EL (cell line): ENCODE measurements at regions not wholly inside any gene's neighbourhood (a gene's known extent, or its start where the extent isn't known, plus 50 kb on each side); places are given as distances from the start of the nearest gene placed in this dataset.

ENCODE experiments used
- DNase-seq: peaks from one replicate; pipeline ENCODE4 v3.0.0-alpha.2; 2016

GRCh38 chr2:42888321-42889245 is 96.2 kb upstream of the HAAO start:
- DNase-seq: no peak

GRCh38 chr2:42886921-42887320 is 94.5 kb upstream of the HAAO start:
- no peak for DNase-seq

- no peak for DNase-seq
Observed at GRCh38 chr2:42882756-42883155, 90.4 kb upstream of the HAAO start.

- DNase-seq: peak; percentile 41
Observed at GRCh38 chr2:42881732-42882131, 89.3 kb upstream of the HAAO start.

GRCh38 chr2:42880738-42881690 is 88.6 kb upstream of the HAAO start:
- DNase-seq: no peak

- no peak for DNase-seq
Observed at GRCh38 chr2:42879913-42880737, 87.7 kb upstream of the HAAO start.

- DNase-seq: no peak
Observed at GRCh38 chr2:42879121-42879705, 86.8 kb upstream of the HAAO start.

- no peak for DNase-seq
Observed at GRCh38 chr2:42878581-42878980, 86.2 kb upstream of the HAAO start.

- no peak for DNase-seq
Observed at GRCh38 chr2:42877936-42878335, 85.6 kb upstream of the HAAO start.

GRCh38 chr2:42877511-42877910 is 85.1 kb upstream of the HAAO start:
- DNase-seq: no peak

- DNase-seq: no peak
Observed at GRCh38 chr2:42876326-42876751, 84.0 kb upstream of the HAAO start.

- DNase-seq: no peak
Observed at GRCh38 chr2:42875880-42876279, 83.5 kb upstream of the HAAO start.

- DNase-seq: no peak
Observed at GRCh38 chr2:42874949-42875801, 82.8 kb upstream of the HAAO start.

GRCh38 chr2:42872721-42873120 is 80.3 kb upstream of the HAAO start:
- no peak for DNase-seq

GRCh38 chr2:42871372-42871771 is 79.0 kb upstream of the HAAO start:
- DNase-seq: no peak

- DNase-seq: no peak
Observed at GRCh38 chr2:42868874-42869273, 76.5 kb upstream of the HAAO start.

GRCh38 chr2:42868096-42868495 is 75.7 kb upstream of the HAAO start:
- no peak for DNase-seq

- DNase-seq: no peak
Observed at GRCh38 chr2:42867093-42868065, 75.0 kb upstream of the HAAO start.

GRCh38 chr2:42865884-42866881 is 73.8 kb upstream of the HAAO start:
- DNase-seq: no peak
